ENCODE measurements at regions not wholly inside any gene's neighbourhood (a gene's known extent, or its start where the extent isn't known, plus 50 kb on each side); places are given as distances from the start of the nearest gene placed in this dataset.

DNA sequence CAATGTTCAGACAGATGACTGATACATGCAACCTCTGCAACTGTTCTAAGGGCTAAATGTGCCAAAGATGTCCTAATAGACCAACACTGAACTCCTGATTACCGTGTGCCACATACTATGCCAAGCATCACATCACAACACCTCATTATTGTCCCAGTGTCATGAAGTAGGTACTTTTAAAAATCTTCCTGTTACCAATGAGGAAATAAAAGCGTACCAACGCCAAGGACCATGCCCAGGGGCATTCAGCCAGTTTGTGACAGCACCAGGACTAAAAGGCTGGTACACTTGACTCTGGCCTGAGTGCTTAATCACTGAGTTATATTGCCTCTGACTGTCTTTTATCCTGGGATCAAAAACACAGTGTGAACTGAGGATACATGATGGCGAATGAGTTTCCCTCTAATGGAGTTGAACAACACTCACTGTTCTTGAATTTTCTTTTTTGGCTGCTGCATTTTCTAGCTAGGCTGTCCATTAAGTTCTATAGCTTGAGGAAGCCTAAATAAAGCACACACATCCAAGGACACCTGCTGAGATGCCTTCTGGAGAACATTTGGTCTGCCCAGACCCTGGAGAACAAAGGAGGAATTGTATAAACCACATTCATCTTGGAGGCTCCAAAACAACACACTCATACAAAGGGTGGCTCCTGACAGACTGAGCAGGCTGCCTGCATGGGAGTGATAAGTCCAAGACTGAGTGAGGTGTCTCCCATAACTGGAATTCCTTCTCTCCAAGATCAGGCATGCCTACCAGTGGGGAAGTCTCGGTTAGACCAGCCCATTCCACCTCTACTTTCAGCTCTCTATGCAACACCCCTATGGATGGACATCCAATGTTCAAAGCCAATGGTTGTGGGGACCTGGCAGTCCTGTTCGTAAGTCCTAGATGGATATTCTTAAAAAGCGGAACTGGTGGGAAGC lies 126.7 kb upstream of the PRICKLE2 start:
- TF ChIP-seq, protein P1, sequence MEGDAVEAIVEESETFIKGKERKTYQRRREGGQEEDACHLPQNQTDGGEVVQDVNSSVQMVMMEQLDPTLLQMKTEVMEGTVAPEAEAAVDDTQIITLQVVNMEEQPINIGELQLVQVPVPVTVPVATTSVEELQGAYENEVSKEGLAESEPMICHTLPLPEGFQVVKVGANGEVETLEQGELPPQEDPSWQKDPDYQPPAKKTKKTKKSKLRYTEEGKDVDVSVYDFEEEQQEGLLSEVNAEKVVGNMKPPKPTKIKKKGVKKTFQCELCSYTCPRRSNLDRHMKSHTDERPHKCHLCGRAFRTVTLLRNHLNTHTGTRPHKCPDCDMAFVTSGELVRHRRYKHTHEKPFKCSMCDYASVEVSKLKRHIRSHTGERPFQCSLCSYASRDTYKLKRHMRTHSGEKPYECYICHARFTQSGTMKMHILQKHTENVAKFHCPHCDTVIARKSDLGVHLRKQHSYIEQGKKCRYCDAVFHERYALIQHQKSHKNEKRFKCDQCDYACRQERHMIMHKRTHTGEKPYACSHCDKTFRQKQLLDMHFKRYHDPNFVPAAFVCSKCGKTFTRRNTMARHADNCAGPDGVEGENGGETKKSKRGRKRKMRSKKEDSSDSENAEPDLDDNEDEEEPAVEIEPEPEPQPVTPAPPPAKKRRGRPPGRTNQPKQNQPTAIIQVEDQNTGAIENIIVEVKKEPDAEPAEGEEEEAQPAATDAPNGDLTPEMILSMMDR (IDR thresholded peaks at IDR 0.05; ENCODE audit: borderline replicate concordance, extremely low read depth, low read length, poor library complexity, severe bottlenecking) = no peak
- TF ChIP-seq EZH2 (IDR thresholded peaks at IDR 0.05; ENCODE audit: borderline replicate concordance, low read depth, low read length, severe bottlenecking) = no peak
